Mesenchymal stem cell (in vitro differentiated cells and primary cell): ENCODE measurements at regions not wholly inside any gene's neighbourhood (a gene's known extent, or its start where the extent isn't known, plus 50 kb on each side); places are given as distances from the start of the nearest gene placed in this dataset.

Source experiments
- DNase-seq: peaks from one replicate; pipeline ENCODE4 v3.0.0-alpha.2; 2013
- H2AFZ ChIP-seq: one replicate; pipeline ENCODE4 v1.6.1; 2013; ENCODE audit warnings: low read depth, mild to moderate bottlenecking, control low read depth, inconsistent platforms, low read length, moderate library complexity
- H2AK5ac ChIP-seq: 2 replicates; pipeline ENCODE4 v1.6.1; 2013; ENCODE audit warnings: low read length, moderate library complexity, mild to moderate bottlenecking, inconsistent platforms; ENCODE audit not compliant: severe bottlenecking
- H2BK120ac ChIP-seq: one replicate; pipeline ENCODE4 v1.6.1; 2013; ENCODE audit warnings: low read depth, mild to moderate bottlenecking, inconsistent platforms, low read length, moderate library complexity
- H2BK12ac ChIP-seq, 2 experiments: one replicate each; pipeline ENCODE4 v1.6.1; 2013; ENCODE audit warnings: inconsistent platforms in 2 of 2, low read length in 2 of 2, mild to moderate bottlenecking in 2 of 2, moderate library complexity in 2 of 2, control low read depth in 1 of 2
- H2BK15ac ChIP-seq: one replicate; pipeline ENCODE4 v1.6.1; 2013; ENCODE audit warnings: mild to moderate bottlenecking, low read depth, inconsistent platforms; ENCODE audit not compliant: poor library complexity, severe bottlenecking
- H2BK5ac ChIP-seq: 2 replicates; pipeline ENCODE4 v1.6.1; 2013; ENCODE audit warnings: low read depth, mild to moderate bottlenecking, low read length, control low read depth, inconsistent platforms; ENCODE audit not compliant: poor library complexity, severe bottlenecking
- H3K14ac ChIP-seq, 2 experiments: one replicate each; pipeline ENCODE4 v1.6.1; 2013; ENCODE audit warnings: inconsistent platforms in 2 of 2, low read length in 2 of 2, control low read depth in 1 of 2, mild to moderate bottlenecking in 1 of 2, moderate library complexity in 1 of 2
- H3K18ac ChIP-seq, 2 experiments: one replicate each; pipeline ENCODE4 v1.6.1; 2013; ENCODE audit warnings: inconsistent platforms in 2 of 2, low read length in 2 of 2, control low read depth in 1 of 2, low read depth in 1 of 2, mild to moderate bottlenecking in 1 of 2
- H3K23ac ChIP-seq, 2 experiments: one replicate each; pipeline ENCODE4 v1.6.1; 2013; ENCODE audit warnings: inconsistent platforms in 2 of 2, low read length in 2 of 2, mild to moderate bottlenecking in 2 of 2, moderate library complexity in 2 of 2, control low read depth in 1 of 2
- H3K27ac ChIP-seq: 2 replicates; pipeline ENCODE4 v1.5.1; 2013; ENCODE audit warnings: mild to moderate bottlenecking, moderate library complexity, low read length, control low read depth, inconsistent platforms; ENCODE audit not compliant: poor library complexity, severe bottlenecking
- H3K27me3 ChIP-seq, 2 experiments: 2 replicates each; pipeline versions ENCODE4 v1.6.1 to v1.7.0; 2013; ENCODE audit warnings: low read length in 2 of 2, mild to moderate bottlenecking in 2 of 2, moderate library complexity in 2 of 2, control low read depth in 1 of 2, inconsistent platforms in 1 of 2; ENCODE audit not compliant: control insufficient read depth in 1 of 2, insufficient read depth in 1 of 2
- H3K36me3 ChIP-seq, 2 experiments: 2 replicates each; pipeline versions ENCODE4 v1.6.1 to v1.7.0; 2013; ENCODE audit warnings: low read length in 2 of 2, control low read depth in 1 of 2, inconsistent platforms in 1 of 2, low read depth in 1 of 2, mild to moderate bottlenecking in 1 of 2; ENCODE audit not compliant: insufficient read depth in 2 of 2, control insufficient read depth in 1 of 2
- H3K4ac ChIP-seq, 2 experiments: one replicate each; pipeline ENCODE4 v1.6.1; 2013; ENCODE audit warnings: inconsistent platforms in 2 of 2, low read length in 2 of 2, mild to moderate bottlenecking in 2 of 2, moderate library complexity in 2 of 2, control low read depth in 1 of 2, low read depth in 1 of 2
- H3K4me1 ChIP-seq: 2 replicates; pipeline ENCODE4 v1.6.1; 2013; ENCODE audit warnings: low read depth, low read length, control low read depth; ENCODE audit not compliant: control insufficient read depth, insufficient read depth
- H3K4me2 ChIP-seq: 2 replicates; pipeline ENCODE4 v1.6.1; 2013; ENCODE audit warnings: low read length, mild to moderate bottlenecking, inconsistent platforms; ENCODE audit not compliant: poor library complexity, severe bottlenecking
- H3K4me3 ChIP-seq, 2 experiments: 2 replicates each; pipeline versions ENCODE4 v1.5.1 to v1.7.0; 2013; ENCODE audit warnings: low read length in 2 of 2, mild to moderate bottlenecking in 2 of 2, control low read depth in 1 of 2, low read depth in 1 of 2; ENCODE audit not compliant: insufficient read depth in 1 of 2
- H3K79me1 ChIP-seq: replicated peaks from 2 replicates; pipeline ENCODE4 v1.6.1; 2013; ENCODE audit warnings: mild to moderate bottlenecking, control low read depth, low read length, inconsistent platforms; ENCODE audit not compliant: poor library complexity, severe bottlenecking
- H3K9ac ChIP-seq: 2 replicates; pipeline ENCODE4 v1.7.0; 2013; ENCODE audit warnings: mild to moderate bottlenecking, low read length, moderate library complexity
- H3K9me3 ChIP-seq: 2 replicates; pipeline ENCODE4 v1.7.0; 2013; ENCODE audit warnings: mild to moderate bottlenecking, low read length; ENCODE audit not compliant: control insufficient read depth
- H4K8ac ChIP-seq: one replicate; pipeline ENCODE4 v1.6.1; 2013; ENCODE audit warnings: inconsistent platforms, mild to moderate bottlenecking, low read length, moderate library complexity
- H4K91ac ChIP-seq: one replicate; pipeline ENCODE4 v1.6.1; 2013; ENCODE audit warnings: mild to moderate bottlenecking, low read length, inconsistent platforms
- WGBS: methylation state at CpG from one replicate; pipeline ENCODE4 v1.1.7; 2013; ENCODE audit warnings: mixed read lengths; 5-methylcytosine and 5-hydroxymethylcytosine counted together

DNA sequence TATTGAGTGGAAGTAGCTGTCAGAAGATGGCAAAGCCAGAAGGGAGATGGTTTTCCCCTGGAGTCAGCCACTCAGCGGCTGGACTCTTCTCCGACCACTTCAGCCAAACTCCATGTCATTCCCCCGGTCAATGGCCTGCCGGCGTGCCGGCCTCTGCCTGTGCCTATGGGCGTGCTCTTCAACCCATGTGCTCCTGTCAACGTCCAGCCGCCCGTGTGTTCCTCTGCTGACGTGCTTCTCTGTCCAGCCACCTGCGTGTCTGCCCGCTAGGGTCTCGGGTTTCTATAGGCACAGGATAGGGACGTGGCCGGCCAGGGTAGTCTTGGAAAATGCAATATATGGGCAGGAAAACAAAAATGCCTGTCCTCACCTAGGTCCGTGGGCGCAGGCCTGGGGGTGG, 77.7 kb upstream of the RUFY1 start:
- 85% methylated on average over 16 of the region's 18 CpGs for WGBS
- H3K23ac ChIP-seq, result no peak overlapping the region
- no peak overlapping the region for H3K14ac ChIP-seq

DNA sequence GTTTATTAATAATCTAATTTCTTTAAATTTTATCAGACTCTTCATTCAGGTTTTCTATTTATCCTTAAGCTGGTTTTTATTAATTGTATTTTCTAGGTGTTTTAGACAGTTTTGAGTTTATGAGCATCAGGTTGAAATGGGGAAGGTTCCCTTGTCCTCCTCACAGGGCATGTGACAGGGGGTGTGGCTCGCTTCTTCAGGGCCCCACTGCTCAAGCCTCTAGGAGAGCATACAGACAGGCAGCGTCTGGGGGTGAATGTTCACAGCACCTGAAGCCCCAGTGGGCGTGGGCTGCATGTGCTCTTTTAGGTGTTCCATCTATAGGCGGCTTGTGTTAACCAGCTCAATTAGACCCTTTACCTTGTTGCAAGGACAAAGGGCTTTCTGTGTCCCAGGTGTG, 78.2 kb upstream of the RUFY1 start:
- Histone ChIP-seq H3K27me3 (no peaks in the 10 kb centered on the region), H2BK5ac (no peak overlapping the region), H2AK5ac (no peak overlapping the region), H3K4me3 (no peak overlapping the region), H4K91ac (no peak overlapping the region), H3K9me3 (no peaks in the 10 kb centered on the region), H4K8ac (no peak overlapping the region), H3K9ac (no peak overlapping the region), H3K14ac (no peak overlapping the region), H3K4me2 (no peak overlapping the region), H2BK15ac (no peak overlapping the region), H3K4me1 (no peaks in the 10 kb centered on the region), H3K79me1 (no peaks in the 10 kb centered on the region), H2BK120ac (no peak overlapping the region), H3K4ac (no peak overlapping the region), H3K27ac (no peak overlapping the region), H3K36me3 (no peaks in the 10 kb centered on the region), H3K23ac (no peak overlapping the region), H2AFZ (no peak overlapping the region), H3K18ac (no peak overlapping the region), H2BK12ac (no peak overlapping the region)
- 60% methylated on average over 4 of the region's 4 CpGs for WGBS
- DNase-seq, result no peak

More for the DNA sequence above, 77.7 kb upstream of the RUFY1 start:
- Histone ChIP-seq H3K79me1 (no peaks in the 10 kb centered on the region), H3K27ac (no peak overlapping the region), H3K4ac (no peak overlapping the region), H3K36me3 (no peaks in the 10 kb centered on the region), H2BK120ac (no peak overlapping the region), H4K8ac (no peak overlapping the region), H3K4me2 (no peak overlapping the region), H2BK12ac (no peak overlapping the region), H3K18ac (no peak overlapping the region), H4K91ac (no peak overlapping the region), H3K9me3 (no peaks in the 10 kb centered on the region), H2BK5ac (no peak overlapping the region), H3K9ac (no peak overlapping the region), H2AK5ac (no peak overlapping the region), H3K4me3 (no peak overlapping the region), H2BK15ac (no peak overlapping the region), H3K27me3 (no peaks in the 10 kb centered on the region), H2AFZ (no peak overlapping the region), H3K4me1 (no peaks in the 10 kb centered on the region)
- DNase-seq, result no peak

- Histone ChIP-seq H3K4me1 (no peaks in the 10 kb centered on the region), H3K27ac (no peak overlapping the region), H2BK120ac (no peak overlapping the region), H2AK5ac (no peak overlapping the region), H3K36me3 (no peaks in the 10 kb centered on the region), H3K14ac (no peak overlapping the region), H3K4ac (no peak overlapping the region), H3K23ac (no peak overlapping the region), H3K27me3 (no peaks in the 10 kb centered on the region), H3K9ac (no peak overlapping the region), H3K9me3 (no peaks in the 10 kb centered on the region), H2BK15ac (no peak overlapping the region), H3K18ac (no peak overlapping the region), H4K8ac (no peak overlapping the region), H3K79me1 (no peaks in the 10 kb centered on the region), H2AFZ (no peak overlapping the region), H3K4me3 (no peak overlapping the region), H3K4me2 (no peak overlapping the region), H2BK5ac (no peak overlapping the region), H2BK12ac (no peak overlapping the region), H4K91ac (no peak overlapping the region)
- WGBS, result 89% methylated on average over 11 of the region's 11 CpGs
- no peak for DNase-seq
These were observed 80.2 kb upstream of the RUFY1 start for GRCh38 chr5:179470201-179470600.

DNA sequence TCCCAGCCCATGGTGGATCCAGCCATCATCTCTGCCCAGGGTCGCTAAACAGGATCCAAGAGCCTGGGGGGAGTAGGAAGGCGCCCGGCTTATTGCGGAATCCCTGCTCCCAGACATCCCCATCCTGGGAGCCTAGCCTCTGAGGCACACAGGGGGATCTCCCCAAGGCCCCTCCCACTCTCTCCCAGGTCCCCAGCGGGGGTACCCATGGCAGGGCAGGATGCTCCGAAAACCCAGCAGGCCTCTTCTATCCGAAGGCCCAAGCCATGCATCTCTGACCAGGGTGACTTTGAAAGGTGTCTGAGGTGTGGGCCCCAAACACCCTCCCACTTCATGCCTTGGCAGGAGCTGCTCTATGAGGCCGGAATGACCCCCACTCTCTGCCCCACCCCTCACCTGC, 81.7 kb upstream of the RUFY1 start:
- no peak overlapping the region for H4K8ac ChIP-seq
- H3K23ac ChIP-seq, result no peak overlapping the region
- no peak overlapping the region for H3K14ac ChIP-seq
- no peak overlapping the region for H3K9ac ChIP-seq
- H3K79me1 ChIP-seq, result no peaks in the 10 kb centered on the region
- H3K4me1 ChIP-seq, result no peaks in the 10 kb centered on the region
- no peak overlapping the region for H2BK15ac ChIP-seq
- no peaks in the 10 kb centered on the region for H3K36me3 ChIP-seq
- H3K4me3 ChIP-seq, result no peak overlapping the region
- 80% methylated on average over 4 of the region's 8 CpGs for WGBS
- H2BK120ac ChIP-seq, result no peak overlapping the region
- no peak overlapping the region for H2AK5ac ChIP-seq
- no peak overlapping the region for H2AFZ ChIP-seq
- no peak overlapping the region for H3K4me2 ChIP-seq
- H2BK12ac ChIP-seq, result no peak overlapping the region
- no peak for DNase-seq
- H3K27me3 ChIP-seq, result no peaks in the 10 kb centered on the region
- no peak overlapping the region for H3K4ac ChIP-seq
- H3K9me3 ChIP-seq, result no peaks in the 10 kb centered on the region
- no peak overlapping the region for H3K18ac ChIP-seq
- no peak overlapping the region for H2BK5ac ChIP-seq
- no peak overlapping the region for H4K91ac ChIP-seq
- no peak overlapping the region for H3K27ac ChIP-seq
